OCI-LY3 (cell line): ENCODE measurements at regions not wholly inside any gene's neighbourhood (a gene's known extent, or its start where the extent isn't known, plus 50 kb on each side); places are given as distances from the start of the nearest gene placed in this dataset.

Source experiments
- EZH2phosphoT487 ChIP-seq: fragments of 200-600 bp; shearing (Covaris generic); IDR thresholded peaks from 2 replicates; pipeline ENCODE4 v1.6.1; 2018; ENCODE audit warnings: antibody characterized with exemption, mixed run types, low read depth
- TF ChIP-seq, protein P1 (sequence below): fragments of 200-600, 300-600 bp; sonication (generic); IDR thresholded peaks from 2 replicates; pipeline ENCODE4 v1.5.1; 2014; ENCODE audit warnings: antibody characterized with exemption, low read length, low read depth

DNA sequence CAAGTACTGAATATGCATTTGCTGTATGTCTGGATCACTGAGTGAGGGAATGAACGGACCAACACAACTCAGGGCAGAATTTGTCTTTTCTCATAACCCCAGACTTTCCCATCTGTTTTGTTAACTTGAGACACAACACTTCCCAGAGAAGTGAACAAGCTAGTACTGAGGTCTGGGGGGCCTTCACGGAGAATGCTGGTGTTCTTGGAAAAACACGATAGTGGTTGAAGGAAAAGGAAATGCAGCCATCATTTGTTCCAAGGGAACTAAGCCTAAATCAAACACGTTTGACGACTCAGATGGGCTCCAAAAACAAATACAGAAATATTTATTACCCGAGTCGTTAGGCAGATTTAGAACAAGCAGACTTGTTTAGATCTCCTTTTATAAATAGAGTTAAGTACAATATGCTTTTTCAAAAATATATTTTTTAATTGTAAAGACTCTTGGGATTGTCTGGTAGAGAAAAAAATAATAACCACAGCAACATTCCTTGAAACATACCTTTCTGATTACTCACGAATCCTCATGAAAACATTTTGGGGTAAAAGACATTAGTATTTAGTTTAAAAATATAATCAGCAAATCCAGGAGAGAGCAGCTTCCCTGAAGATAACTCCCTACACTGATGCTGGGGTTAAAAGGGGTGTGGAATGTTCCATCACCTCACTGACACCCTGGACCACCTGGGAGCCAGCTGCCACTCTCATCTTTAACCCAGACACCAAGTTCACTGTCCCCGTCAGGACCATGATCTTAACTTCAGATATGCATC is 427.7 kb upstream of the RUNX1 start:
- TF ChIP-seq, protein P1, sequence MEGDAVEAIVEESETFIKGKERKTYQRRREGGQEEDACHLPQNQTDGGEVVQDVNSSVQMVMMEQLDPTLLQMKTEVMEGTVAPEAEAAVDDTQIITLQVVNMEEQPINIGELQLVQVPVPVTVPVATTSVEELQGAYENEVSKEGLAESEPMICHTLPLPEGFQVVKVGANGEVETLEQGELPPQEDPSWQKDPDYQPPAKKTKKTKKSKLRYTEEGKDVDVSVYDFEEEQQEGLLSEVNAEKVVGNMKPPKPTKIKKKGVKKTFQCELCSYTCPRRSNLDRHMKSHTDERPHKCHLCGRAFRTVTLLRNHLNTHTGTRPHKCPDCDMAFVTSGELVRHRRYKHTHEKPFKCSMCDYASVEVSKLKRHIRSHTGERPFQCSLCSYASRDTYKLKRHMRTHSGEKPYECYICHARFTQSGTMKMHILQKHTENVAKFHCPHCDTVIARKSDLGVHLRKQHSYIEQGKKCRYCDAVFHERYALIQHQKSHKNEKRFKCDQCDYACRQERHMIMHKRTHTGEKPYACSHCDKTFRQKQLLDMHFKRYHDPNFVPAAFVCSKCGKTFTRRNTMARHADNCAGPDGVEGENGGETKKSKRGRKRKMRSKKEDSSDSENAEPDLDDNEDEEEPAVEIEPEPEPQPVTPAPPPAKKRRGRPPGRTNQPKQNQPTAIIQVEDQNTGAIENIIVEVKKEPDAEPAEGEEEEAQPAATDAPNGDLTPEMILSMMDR: no peak
- TF ChIP-seq EZH2phosphoT487: no peak
